BE2C (cell line): ENCODE measurements at regions not wholly inside any gene's neighbourhood (a gene's known extent, or its start where the extent isn't known, plus 50 kb on each side); places are given as distances from the start of the nearest gene placed in this dataset.

Experiments
- DNase-seq: peaks from one replicate; pipeline ENCODE4 v3.0.0-alpha.2; 2020
- H3K27me3 ChIP-seq: fragments of 250-450 bp; sonication (Bioruptor Pico); 2 replicates; pipeline ENCODE4 v1.5.1; 2020; ENCODE audit warnings: mild to moderate bottlenecking
- H3K36me3 ChIP-seq: fragments of 250-450 bp; sonication (Bioruptor Pico); 2 replicates; pipeline ENCODE4 v1.5.1; 2020; ENCODE audit warnings: mild to moderate bottlenecking
- H3K4me1 ChIP-seq: fragments of 250-450 bp; sonication (Bioruptor Pico); 2 replicates; pipeline ENCODE4 v1.5.1; 2020
- H3K4me3 ChIP-seq: 2 replicates; pipeline ENCODE4 v1.5.1; 2011; ENCODE audit warnings: low read depth, low read length
- H3K9me3 ChIP-seq: fragments of 250-450 bp; sonication (Bioruptor Pico); 2 replicates; pipeline ENCODE4 v1.5.1; 2020
- TF ChIP-seq, protein P1 (sequence below): IDR thresholded peaks from 2 replicates; pipeline ENCODE4 v1.5.1; 2012; ENCODE audit warnings: mild to moderate bottlenecking, low read depth, low read length

DNA sequence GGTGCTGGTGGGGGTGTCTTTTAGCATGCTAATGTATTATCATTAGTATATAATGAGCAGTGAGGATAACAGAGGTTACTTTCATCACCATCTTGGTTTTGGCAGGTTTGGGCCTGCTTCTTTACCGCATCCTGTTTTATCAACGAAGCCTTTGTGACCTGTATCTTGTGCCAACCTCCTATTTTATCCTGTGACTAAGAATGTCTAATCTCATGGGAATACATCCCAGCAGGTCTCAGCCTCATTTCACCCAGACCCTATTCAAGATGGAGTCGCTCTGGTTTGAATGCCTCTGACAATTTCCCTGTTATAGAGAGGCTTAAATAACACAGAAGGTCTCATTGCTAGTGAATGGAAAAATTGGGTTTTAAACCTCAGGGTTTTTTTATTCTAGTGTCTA lies 300.8 kb upstream of the PROX1 start:
- Histone ChIP-seq H3K36me3 (no peaks in the 10 kb centered on the region), H3K4me1 (no peaks in the 10 kb centered on the region), H3K9me3 (no peaks in the 10 kb centered on the region), H3K27me3 (no peaks in the 10 kb centered on the region), H3K4me3 (no peak overlapping the region)
- no peak for DNase-seq
- TF ChIP-seq, protein P1, sequence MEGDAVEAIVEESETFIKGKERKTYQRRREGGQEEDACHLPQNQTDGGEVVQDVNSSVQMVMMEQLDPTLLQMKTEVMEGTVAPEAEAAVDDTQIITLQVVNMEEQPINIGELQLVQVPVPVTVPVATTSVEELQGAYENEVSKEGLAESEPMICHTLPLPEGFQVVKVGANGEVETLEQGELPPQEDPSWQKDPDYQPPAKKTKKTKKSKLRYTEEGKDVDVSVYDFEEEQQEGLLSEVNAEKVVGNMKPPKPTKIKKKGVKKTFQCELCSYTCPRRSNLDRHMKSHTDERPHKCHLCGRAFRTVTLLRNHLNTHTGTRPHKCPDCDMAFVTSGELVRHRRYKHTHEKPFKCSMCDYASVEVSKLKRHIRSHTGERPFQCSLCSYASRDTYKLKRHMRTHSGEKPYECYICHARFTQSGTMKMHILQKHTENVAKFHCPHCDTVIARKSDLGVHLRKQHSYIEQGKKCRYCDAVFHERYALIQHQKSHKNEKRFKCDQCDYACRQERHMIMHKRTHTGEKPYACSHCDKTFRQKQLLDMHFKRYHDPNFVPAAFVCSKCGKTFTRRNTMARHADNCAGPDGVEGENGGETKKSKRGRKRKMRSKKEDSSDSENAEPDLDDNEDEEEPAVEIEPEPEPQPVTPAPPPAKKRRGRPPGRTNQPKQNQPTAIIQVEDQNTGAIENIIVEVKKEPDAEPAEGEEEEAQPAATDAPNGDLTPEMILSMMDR, result no peak

DNA sequence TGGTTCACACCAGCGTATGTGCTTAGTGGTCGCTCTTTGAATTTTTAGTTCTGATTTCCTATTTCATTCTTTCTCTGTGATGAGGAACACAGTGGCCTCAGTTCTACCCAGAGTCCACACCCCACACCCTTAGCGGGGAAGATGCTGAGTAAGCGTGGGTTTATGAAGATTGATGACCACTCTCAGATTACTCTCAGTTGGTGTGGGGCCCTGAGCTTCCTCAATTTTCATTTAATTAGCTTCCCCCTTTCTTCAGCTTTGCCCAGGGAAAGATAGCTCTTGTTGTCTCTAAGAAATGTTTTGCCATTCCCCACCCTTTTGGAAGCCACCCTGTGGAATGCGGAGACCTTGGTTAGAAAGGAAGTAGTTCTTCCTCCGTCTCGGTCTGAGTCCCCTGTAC lies 299.9 kb upstream of the PROX1 start:
- Histone ChIP-seq H3K36me3 (no peaks in the 10 kb centered on the region), H3K27me3 (no peaks in the 10 kb centered on the region), H3K9me3 (no peaks in the 10 kb centered on the region), H3K4me3 (no peak overlapping the region), H3K4me1 (no peaks in the 10 kb centered on the region)
- no peak for DNase-seq
- TF ChIP-seq, protein P1, result no peak

DNA sequence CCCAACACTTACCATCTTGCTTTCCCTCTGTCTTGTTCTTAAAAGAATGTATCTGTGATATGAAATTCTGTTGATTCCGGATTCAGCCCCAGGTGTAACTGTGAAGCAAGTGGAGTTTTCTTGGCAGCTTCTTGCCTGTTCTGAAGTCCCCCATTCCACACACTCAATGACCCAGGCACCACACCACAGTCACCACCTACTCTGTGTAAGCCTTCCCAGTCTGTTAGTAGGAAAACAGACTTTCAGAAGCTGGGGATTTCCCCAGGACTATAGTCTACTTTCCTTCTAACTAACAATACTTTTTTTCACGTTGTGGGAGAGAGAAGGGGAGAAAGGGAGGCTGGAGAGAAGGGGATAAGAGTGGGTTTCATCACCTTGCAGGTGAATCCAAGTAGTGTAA lies 299.1 kb upstream of the PROX1 start:
- TF ChIP-seq, protein P1, result no peak
- Histone ChIP-seq H3K4me1 (no peaks in the 10 kb centered on the region), H3K9me3 (no peaks in the 10 kb centered on the region), H3K36me3 (no peaks in the 10 kb centered on the region), H3K27me3 (no peaks in the 10 kb centered on the region), H3K4me3 (no peak overlapping the region)
- no peak for DNase-seq

DNA sequence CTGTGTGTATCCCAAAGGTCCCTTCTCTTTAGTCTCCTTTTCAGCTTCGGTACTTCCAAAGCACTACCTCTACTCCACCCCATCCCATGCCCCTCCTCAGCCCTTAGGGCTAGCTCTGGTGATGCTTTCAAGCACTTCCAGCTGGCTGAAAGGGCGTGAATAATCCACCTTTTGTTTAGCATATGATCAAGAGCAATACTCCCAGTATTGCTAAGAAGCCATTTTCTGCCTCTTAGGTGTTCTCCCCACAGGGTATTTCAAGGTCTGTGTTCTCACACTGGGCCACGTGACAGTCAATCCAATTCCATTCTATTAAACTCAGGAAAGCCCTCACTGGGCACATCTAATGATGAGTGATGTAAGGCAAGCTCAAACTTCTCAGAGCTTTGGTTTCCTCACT lies 298.5 kb upstream of the PROX1 start:
- no peak overlapping the region for H3K4me3 ChIP-seq
- no peaks in the 10 kb centered on the region for H3K27me3 ChIP-seq
- H3K9me3 ChIP-seq, result no peaks in the 10 kb centered on the region
- no peak for DNase-seq
- H3K36me3 ChIP-seq, result no peaks in the 10 kb centered on the region
- TF ChIP-seq, protein P1, result no peak
- no peaks in the 10 kb centered on the region for H3K4me1 ChIP-seq

DNA sequence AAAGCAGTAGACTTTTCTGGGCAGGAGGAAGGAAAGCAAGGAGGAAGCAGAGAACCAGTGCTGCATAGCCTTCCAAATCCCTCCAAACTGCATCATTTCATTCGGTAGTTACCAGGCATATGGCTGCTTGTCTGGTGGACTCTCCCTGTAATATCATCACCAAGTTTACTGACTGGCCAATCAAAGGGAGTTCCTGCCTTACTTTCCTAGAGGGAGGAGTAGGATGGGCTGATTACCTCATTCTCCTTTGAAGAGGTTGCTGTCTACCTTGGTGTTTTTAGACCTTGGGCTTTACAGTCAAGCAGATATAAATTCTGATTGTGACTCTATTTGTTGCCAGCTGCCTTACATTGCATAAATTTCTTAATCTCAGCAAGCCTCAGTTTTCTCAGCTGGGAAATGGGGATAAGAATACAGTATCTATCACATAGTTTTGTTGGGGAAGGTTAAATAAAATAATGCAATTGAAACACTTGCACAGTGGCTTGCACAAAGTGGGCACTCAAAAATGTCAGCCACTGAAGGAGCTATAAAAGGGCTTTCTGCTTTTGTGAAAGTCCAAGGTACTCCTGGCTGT lies 297.3 kb upstream of the PROX1 start:
- no peaks in the 10 kb centered on the region for H3K27me3 ChIP-seq
- DNase-seq, result no peak
- H3K9me3 ChIP-seq, result no peaks in the 10 kb centered on the region
- TF ChIP-seq, protein P1, result no peak
- H3K36me3 ChIP-seq, result no peaks in the 10 kb centered on the region
- no peaks in the 10 kb centered on the region for H3K4me1 ChIP-seq
- H3K4me3 ChIP-seq, result no peak overlapping the region

DNA sequence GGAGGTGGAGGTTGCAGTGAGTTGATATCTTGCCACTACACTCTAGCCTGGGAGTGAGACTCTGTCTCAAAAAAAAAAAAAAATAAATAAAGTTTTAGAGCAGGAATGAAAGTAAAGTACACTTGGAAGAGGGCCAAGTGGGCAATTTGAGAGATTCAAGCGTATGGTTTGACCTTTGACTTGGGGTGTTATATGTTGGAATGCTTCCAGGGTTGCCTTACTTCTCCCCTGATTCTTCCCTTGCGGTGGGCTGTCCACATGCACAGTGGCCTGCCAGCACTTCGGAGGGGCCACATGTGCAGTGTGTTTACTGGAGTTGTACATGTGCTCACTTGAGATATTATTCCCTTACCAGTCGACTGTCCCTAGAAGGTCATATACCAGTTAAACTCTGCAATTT lies 295.5 kb upstream of the PROX1 start:
- no peaks in the 10 kb centered on the region for H3K27me3 ChIP-seq
- H3K4me1 ChIP-seq, result no peaks in the 10 kb centered on the region
- TF ChIP-seq, protein P1, result no peak
- H3K4me3 ChIP-seq, result no peak overlapping the region
- no peaks in the 10 kb centered on the region for H3K36me3 ChIP-seq
- DNase-seq, result no peak
- H3K9me3 ChIP-seq, result no peaks in the 10 kb centered on the region
